HFFc6 (cell line): ENCODE measurements at regions not wholly inside any gene's neighbourhood (a gene's known extent, or its start where the extent isn't known, plus 50 kb on each side); places are given as distances from the start of the nearest gene placed in this dataset.

Source experiments
- DNase-seq: peaks from one replicate; pipeline ENCODE4 v3.0.0-alpha.2; 2018
- H3K27ac Mint-ChIP-seq: 2 replicates; pipeline ENCODE4 v1.8.0; 2020; ENCODE audit warnings: mild to moderate bottlenecking, mixed read lengths
- H3K27me3 Mint-ChIP-seq: 2 replicates; pipeline ENCODE4 v1.8.0; 2021; ENCODE audit warnings: mild to moderate bottlenecking, moderate library complexity, mixed read lengths; ENCODE audit not compliant: insufficient read depth
- H3K36me3 Mint-ChIP-seq: 2 replicates; pipeline ENCODE4 v1.8.0; 2021; ENCODE audit warnings: low read depth, mixed read lengths
- H3K4me1 Mint-ChIP-seq: 2 replicates; pipeline ENCODE4 v1.8.0; 2020; ENCODE audit warnings: low read depth, mixed read lengths
- H3K4me3 Mint-ChIP-seq: 2 replicates; pipeline ENCODE4 v1.8.0; 2020; ENCODE audit warnings: mild to moderate bottlenecking, moderate library complexity, mixed read lengths
- H3K9me3 Mint-ChIP-seq: 2 replicates; pipeline ENCODE4 v1.8.0; 2020; ENCODE audit warnings: mild to moderate bottlenecking, mixed read lengths
- CTCF ChIP-seq: fragments of 200-600 bp; sonication (generic); IDR thresholded peaks from 2 replicates; pipeline ENCODE4 v1.5.0; 2021; ENCODE audit warnings: antibody characterized with exemption, mild to moderate bottlenecking

- H3K4me3 Mint-ChIP-seq, result no peak overlapping the region
- H3K36me3 Mint-ChIP-seq, result no peaks in the 10 kb centered on the region
- no peak for TF ChIP-seq CTCF
- DNase-seq, result no peak
- H3K27ac Mint-ChIP-seq, result no peak overlapping the region
- H3K4me1 Mint-ChIP-seq, result no peaks in the 10 kb centered on the region
- no peaks in the 10 kb centered on the region for H3K9me3 Mint-ChIP-seq
- H3K27me3 Mint-ChIP-seq, result peaks cover 13% of the 10 kb centered on the region
These were observed 64.0 kb upstream of the CACUL1 start for GRCh38 chr10:118818621-118819221.

GRCh38 chr10:118820326-118821116, 65.8 kb upstream of the CACUL1 start:
- Mint-ChIP-seq H3K36me3 (no peaks in the 10 kb centered on the region), H3K9me3 (no peaks in the 10 kb centered on the region), H3K4me1 (no peaks in the 10 kb centered on the region), H3K4me3 (no peak overlapping the region), H3K27me3 (peaks cover 7% of the 10 kb centered on the region), H3K27ac (no peak overlapping the region)
- no peak for TF ChIP-seq CTCF
- DNase-seq, result no peak

GRCh38 chr10:118823256-118823907, 68.6 kb upstream of the CACUL1 start:
- Mint-ChIP-seq H3K27ac (no peak overlapping the region), H3K9me3 (no peaks in the 10 kb centered on the region), H3K27me3 (peaks cover 2% of the 10 kb centered on the region), H3K4me3 (no peak overlapping the region), H3K36me3 (no peaks in the 10 kb centered on the region), H3K4me1 (no peaks in the 10 kb centered on the region)
- no peak for TF ChIP-seq CTCF
- DNase-seq, result no peak

GRCh38 chr10:118827053-118827452, 72.3 kb upstream of the CACUL1 start:
- Mint-ChIP-seq H3K27ac (no peak overlapping the region), H3K4me1 (no peaks in the 10 kb centered on the region), H3K27me3 (peaks cover 13% of the 10 kb centered on the region)

More at GRCh38 chr10:118827053-118827452, 72.3 kb upstream of the CACUL1 start:
- H3K4me3 Mint-ChIP-seq, result no peak overlapping the region
- no peaks in the 10 kb centered on the region for H3K36me3 Mint-ChIP-seq
- no peak for DNase-seq
- TF ChIP-seq CTCF, result no peak
- no peaks in the 10 kb centered on the region for H3K9me3 Mint-ChIP-seq
